Neural crest cell (in vitro differentiated cells): ENCODE measurements at regions not wholly inside any gene's neighbourhood (a gene's known extent, or its start where the extent isn't known, plus 50 kb on each side); places are given as distances from the start of the nearest gene placed in this dataset.
"Not testable (repeated sequence)": the region's sequence is repeated elsewhere in the genome, so short reads cannot be mapped to it uniquely, and the experiment has no call there.

Experiments
- DNase-seq: peaks from one replicate; pipeline ENCODE4 v3.0.0; 2021; ENCODE audit warnings: low read depth, mixed read lengths, low spot score
- H3K27ac Mint-ChIP-seq: one replicate; pipeline ENCODE4 v1.8.0; 2021; ENCODE audit warnings: mild to moderate bottlenecking, mixed read lengths; ENCODE audit not compliant: unreplicated experiment
- H3K27me3 Mint-ChIP-seq: 2 replicates; pipeline ENCODE4 v1.8.0; 2021; ENCODE audit warnings: low read depth, mild to moderate bottlenecking, mixed read lengths
- H3K36me3 Mint-ChIP-seq: 2 replicates; pipeline ENCODE4 v1.8.0; 2021; ENCODE audit warnings: low read depth, mild to moderate bottlenecking, mixed read lengths
- H3K4me1 Mint-ChIP-seq: 2 replicates; pipeline ENCODE4 v1.8.0; 2021; ENCODE audit warnings: mixed read lengths
- H3K4me3 Mint-ChIP-seq: one replicate; pipeline ENCODE4 v1.8.0; 2021; ENCODE audit warnings: mild to moderate bottlenecking, mixed read lengths
- H3K9me3 Mint-ChIP-seq: 2 replicates; pipeline ENCODE4 v1.8.0; 2021; ENCODE audit warnings: mixed read lengths
- TF ChIP-seq, protein P1 (sequence below): fragments of 200-600 bp; sonication (generic); conservative IDR thresholded peaks from 2 replicates; pipeline ENCODE4 v1.5.0; 2021; ENCODE audit warnings: antibody characterized with exemption, mild to moderate bottlenecking

DNA sequence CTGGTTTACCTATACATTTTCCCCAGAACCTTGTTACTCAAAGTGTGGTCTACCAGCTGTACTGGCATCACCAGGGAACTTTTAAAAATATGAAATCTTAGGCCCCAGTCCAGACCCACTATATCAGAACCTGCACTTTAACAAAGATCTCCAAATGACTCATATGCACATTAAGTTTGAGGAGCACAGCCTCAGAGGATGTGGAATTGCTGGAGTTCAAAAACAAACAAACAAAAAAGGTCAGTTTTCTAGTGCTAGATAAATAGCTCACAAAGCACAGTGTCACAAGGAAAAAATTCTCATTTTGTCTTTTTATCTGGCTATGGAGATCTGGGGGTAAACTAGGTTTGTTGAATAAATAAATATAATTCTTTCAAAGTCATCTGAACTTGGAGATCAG lies 68.9 kb upstream of the ANKRD55 start:
- H3K36me3 Mint-ChIP-seq: peaks cover 10% of the 10 kb centered on the region
- peaks cover 6% of the 10 kb centered on the region for H3K4me1 Mint-ChIP-seq
- H3K9me3 Mint-ChIP-seq: peaks cover 13% of the 10 kb centered on the region
- no peak overlapping the region for H3K4me3 Mint-ChIP-seq
- DNase-seq: no peak
- H3K27me3 Mint-ChIP-seq: no peaks in the 10 kb centered on the region
- TF ChIP-seq, protein P1, sequence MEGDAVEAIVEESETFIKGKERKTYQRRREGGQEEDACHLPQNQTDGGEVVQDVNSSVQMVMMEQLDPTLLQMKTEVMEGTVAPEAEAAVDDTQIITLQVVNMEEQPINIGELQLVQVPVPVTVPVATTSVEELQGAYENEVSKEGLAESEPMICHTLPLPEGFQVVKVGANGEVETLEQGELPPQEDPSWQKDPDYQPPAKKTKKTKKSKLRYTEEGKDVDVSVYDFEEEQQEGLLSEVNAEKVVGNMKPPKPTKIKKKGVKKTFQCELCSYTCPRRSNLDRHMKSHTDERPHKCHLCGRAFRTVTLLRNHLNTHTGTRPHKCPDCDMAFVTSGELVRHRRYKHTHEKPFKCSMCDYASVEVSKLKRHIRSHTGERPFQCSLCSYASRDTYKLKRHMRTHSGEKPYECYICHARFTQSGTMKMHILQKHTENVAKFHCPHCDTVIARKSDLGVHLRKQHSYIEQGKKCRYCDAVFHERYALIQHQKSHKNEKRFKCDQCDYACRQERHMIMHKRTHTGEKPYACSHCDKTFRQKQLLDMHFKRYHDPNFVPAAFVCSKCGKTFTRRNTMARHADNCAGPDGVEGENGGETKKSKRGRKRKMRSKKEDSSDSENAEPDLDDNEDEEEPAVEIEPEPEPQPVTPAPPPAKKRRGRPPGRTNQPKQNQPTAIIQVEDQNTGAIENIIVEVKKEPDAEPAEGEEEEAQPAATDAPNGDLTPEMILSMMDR: no peak
- H3K27ac Mint-ChIP-seq: no peak overlapping the region

DNA sequence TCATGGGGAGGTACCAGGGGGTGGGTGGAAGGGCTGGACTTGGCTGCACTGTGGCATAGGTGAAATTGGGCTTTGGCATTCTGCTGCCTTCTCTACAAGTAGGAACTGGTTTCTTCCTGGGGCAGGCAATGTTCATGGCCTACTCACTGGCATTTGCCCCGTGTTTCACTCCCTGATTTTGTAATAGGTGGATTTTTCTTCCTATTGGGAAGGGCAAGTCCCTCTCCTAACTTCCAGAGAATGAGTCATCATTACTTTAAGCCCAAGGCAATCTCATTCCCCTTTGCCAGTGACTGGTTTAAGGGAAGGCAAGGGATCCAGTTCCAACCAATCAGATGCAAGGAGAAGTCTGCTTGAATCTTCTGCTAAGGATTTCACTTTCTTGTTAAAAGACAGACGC lies 67.9 kb upstream of the ANKRD55 start:
- TF ChIP-seq, protein P1: no peak
- Mint-ChIP-seq H3K27ac (no peak overlapping the region), H3K4me1 (peaks cover 6% of the 10 kb centered on the region), H3K9me3 (peaks cover 4% of the 10 kb centered on the region), H3K36me3 (peaks cover 4% of the 10 kb centered on the region), H3K27me3 (no peaks in the 10 kb centered on the region), H3K4me3 (no peak overlapping the region)
- DNase-seq: no peak

DNA sequence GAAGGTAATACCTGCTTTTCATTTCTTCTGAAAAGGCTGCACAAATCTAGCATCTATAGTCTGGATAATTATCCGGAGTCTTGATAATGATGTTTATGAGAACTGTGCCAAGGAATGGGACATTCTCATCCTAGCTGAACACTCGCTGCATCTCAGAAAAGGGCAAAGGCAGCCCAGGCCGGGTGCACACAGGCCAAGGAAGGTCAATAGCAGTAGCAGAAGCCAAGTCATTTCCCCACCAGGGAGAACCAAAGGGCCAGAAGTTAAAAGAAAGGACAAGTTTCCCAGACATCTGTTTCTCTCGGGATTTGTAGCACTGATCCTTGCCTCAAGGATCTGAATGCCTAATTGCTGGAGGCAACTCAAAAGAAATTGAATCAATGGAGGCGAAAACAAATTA lies 66.1 kb upstream of the ANKRD55 start:
- H3K36me3 Mint-ChIP-seq: no peaks in the 10 kb centered on the region
- peaks cover 6% of the 10 kb centered on the region for H3K4me1 Mint-ChIP-seq
- H3K4me3 Mint-ChIP-seq: no peak overlapping the region
- H3K27me3 Mint-ChIP-seq: no peaks in the 10 kb centered on the region
- no peak overlapping the region for H3K27ac Mint-ChIP-seq
- H3K9me3 Mint-ChIP-seq: peaks cover 3% of the 10 kb centered on the region
- TF ChIP-seq, protein P1: no peak
- DNase-seq: no peak

DNA sequence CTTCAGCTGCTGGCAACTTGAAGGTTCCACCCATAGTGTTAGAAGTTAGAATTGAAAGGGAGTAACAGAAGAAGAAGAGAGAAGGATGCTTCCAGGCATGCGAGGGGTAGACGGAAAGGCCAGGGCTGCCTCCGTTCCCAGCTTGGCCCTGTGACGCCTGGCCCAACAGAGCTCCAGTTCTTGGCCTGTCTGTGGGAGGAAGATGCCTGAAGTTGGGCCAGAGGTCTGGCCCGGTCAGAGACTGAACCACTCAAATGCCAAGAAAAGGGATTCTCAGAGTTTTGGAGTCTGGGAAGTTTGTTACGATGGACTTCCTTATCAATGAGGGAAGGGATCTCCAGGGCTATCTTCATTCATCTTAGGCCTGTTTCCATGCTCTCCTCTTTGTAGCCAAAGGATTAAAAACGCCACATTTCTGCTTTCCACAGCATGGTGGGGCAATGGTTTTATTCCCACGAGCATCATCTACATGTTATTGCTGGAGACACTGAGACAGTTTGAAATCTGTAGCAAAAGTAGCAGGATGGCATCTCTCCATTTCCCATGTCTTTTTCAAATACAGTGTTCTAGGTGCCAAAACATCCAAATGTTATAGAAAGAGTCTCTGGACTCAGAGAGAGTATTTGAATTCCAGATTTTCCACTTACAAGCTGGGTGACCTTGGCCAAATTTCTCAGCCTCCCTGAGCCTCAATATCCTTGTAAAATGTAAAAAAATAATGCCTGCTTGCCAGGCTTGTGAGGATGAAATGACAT lies 65.4 kb upstream of the ANKRD55 start:
- Mint-ChIP-seq H3K9me3 (peaks cover 3% of the 10 kb centered on the region), H3K27me3 (no peaks in the 10 kb centered on the region), H3K4me1 (peaks cover 6% of the 10 kb centered on the region), H3K27ac (no peak overlapping the region), H3K4me3 (no peak overlapping the region), H3K36me3 (no peaks in the 10 kb centered on the region)
- TF ChIP-seq, protein P1: no peak
- DNase-seq: no peak

DNA sequence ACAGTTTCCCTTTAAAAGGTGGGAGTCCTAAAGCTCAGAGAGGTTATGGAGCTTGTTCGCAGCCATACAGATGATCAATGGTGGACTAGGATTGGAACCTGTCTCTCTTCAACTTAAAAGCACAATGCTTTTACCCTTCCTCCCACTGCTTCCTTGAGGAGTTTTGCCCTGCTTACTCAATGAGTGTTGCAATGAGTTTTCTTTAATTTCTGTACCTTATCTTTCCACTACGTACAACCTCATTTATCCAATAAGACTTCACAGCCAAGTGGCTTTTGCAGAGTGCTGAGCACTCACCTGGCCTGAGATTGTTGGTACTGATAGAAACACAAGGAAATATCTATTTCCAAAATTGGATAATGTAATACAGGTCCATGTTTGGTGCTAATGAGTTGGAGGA lies 64.7 kb upstream of the ANKRD55 start:
- DNase-seq: no peak
- Mint-ChIP-seq H3K36me3 (no peaks in the 10 kb centered on the region), H3K9me3 (peaks cover 3% of the 10 kb centered on the region), H3K4me1 (peaks cover 6% of the 10 kb centered on the region), H3K4me3 (no peak overlapping the region), H3K27me3 (no peaks in the 10 kb centered on the region), H3K27ac (no peak overlapping the region)
- TF ChIP-seq, protein P1: no peak

DNA sequence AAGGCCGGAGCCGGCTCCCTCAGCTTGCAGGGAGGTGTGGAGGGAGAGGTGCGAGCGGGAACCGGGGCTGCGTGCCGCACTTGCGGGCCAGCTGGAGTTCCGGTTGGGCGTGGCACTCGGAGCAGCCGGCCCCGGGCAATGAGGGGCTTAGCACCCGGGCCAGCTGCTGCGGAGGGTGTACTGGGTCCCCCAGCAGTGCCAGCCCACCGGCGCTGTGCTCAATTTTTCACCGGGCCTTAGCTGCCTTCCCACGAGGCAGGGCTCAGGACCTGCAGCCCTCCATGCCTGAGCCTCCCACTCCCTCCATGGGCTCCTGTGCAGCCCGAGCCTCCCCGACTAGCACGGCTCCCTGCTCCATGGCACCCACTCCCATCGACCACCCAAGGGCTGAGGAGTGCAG lies 62.2 kb upstream of the ANKRD55 start:
- H3K27ac Mint-ChIP-seq, H3K9me3 Mint-ChIP-seq, H3K27me3 Mint-ChIP-seq, H3K36me3 Mint-ChIP-seq, DNase-seq, H3K4me3 Mint-ChIP-seq: not testable (repeated sequence)
- H3K4me1 Mint-ChIP-seq: peaks cover 11% of the 10 kb centered on the region
